CD14-positive monocyte (primary cell): ENCODE measurements at regions not wholly inside any gene's neighbourhood (a gene's known extent, or its start where the extent isn't known, plus 50 kb on each side); places are given as distances from the start of the nearest gene placed in this dataset.

Experiments
- DNase-seq, 3 donors: peaks; one replicate each; pipeline ENCODE4 v3.0.0-alpha.2; 2011 to 2022
- H2AFZ ChIP-seq: 2 replicates; pipeline ENCODE4 v1.6.0; 2012; ENCODE audit warnings: mild to moderate bottlenecking, low read depth, low read length, inconsistent platforms; ENCODE audit not compliant: insufficient read depth, poor library complexity, severe bottlenecking
- H3K27ac ChIP-seq, 2 donors: 1 replicate in 1 of 2; 2 replicates in 1 of 2; pipeline ENCODE4 v1.5.1; 2012 to 2013; ENCODE audit warnings: low read length in 2 of 2, control low read depth in 1 of 2, inconsistent platforms in 1 of 2, low read depth in 1 of 2, mild to moderate bottlenecking in 1 of 2
- H3K27me3 ChIP-seq, 2 donors: one replicate each; pipeline versions ENCODE4 v1.6.0 to v1.6.1; 2011 to 2013; ENCODE audit warnings: low read length in 2 of 2; ENCODE audit not compliant: control insufficient read depth in 2 of 2, insufficient read depth in 2 of 2
- H3K36me3 ChIP-seq, 2 donors: replicated peaks in 1 of 2; 1 replicate in 1 of 2; 2 replicates in 1 of 2; pipeline versions ENCODE4 v1.5.1 to v1.6.1; 2012 to 2013; ENCODE audit warnings: low read length in 2 of 2, control low read depth in 1 of 2, inconsistent platforms in 1 of 2, mild to moderate bottlenecking in 1 of 2; ENCODE audit not compliant: insufficient read depth in 2 of 2, control insufficient read depth in 1 of 2
- H3K4me1 ChIP-seq, 2 donors: 1 replicate in 1 of 2; 2 replicates in 1 of 2; pipeline versions ENCODE4 v1.5.1 to v1.6.1; 2012 to 2013; ENCODE audit warnings: low read length in 2 of 2, control low read depth in 1 of 2, inconsistent platforms in 1 of 2, mild to moderate bottlenecking in 1 of 2, moderate library complexity in 1 of 2; ENCODE audit not compliant: insufficient read depth in 2 of 2, control insufficient read depth in 1 of 2
- H3K4me2 ChIP-seq: replicated peaks from 2 replicates; pipeline ENCODE3; 2012; ENCODE audit warnings: low read length, moderate library complexity, mild to moderate bottlenecking; ENCODE audit not compliant: poor library complexity, severe bottlenecking; ENCODE audit errors: extremely low read depth
- H3K4me3 ChIP-seq, 3 experiments: fragments of 200-600 bp in 1 of 3; sonication (generic) in 1 of 3; replicated peaks in 1 of 3; 1 replicate in 2 of 3; 2 replicates in 1 of 3; pipeline ENCODE4 v1.5.1; 2011 to 2013; ENCODE audit warnings: low read length in 3 of 3, mild to moderate bottlenecking in 3 of 3, control low read depth in 2 of 3, low read depth in 2 of 3, inconsistent platforms in 1 of 3, moderate library complexity in 1 of 3
- H3K79me2 ChIP-seq: 2 replicates; pipeline ENCODE4 v1.6.0; 2012; ENCODE audit warnings: mild to moderate bottlenecking, control low read depth, inconsistent platforms, low read length, moderate library complexity; ENCODE audit not compliant: insufficient read depth
- H3K9ac ChIP-seq: 2 replicates; pipeline ENCODE4 v1.6.0; 2017; ENCODE audit warnings: low read length, mild to moderate bottlenecking; ENCODE audit not compliant: insufficient read depth, poor library complexity, severe bottlenecking
- H3K9me3 ChIP-seq, 2 donors: replicated peaks in 1 of 2; 1 replicate in 1 of 2; 2 replicates in 1 of 2; pipeline versions ENCODE4 v1.5.1 to v1.6.1; 2012 to 2013; ENCODE audit warnings: low read length in 2 of 2, control low read depth in 1 of 2; ENCODE audit not compliant: control insufficient read depth in 1 of 2, insufficient read depth in 1 of 2
- H4K20me1 ChIP-seq: 2 replicates; pipeline ENCODE4 v1.6.0; 2012; ENCODE audit warnings: mild to moderate bottlenecking, low read length, control low read depth, moderate library complexity; ENCODE audit not compliant: insufficient read depth
- H3K27ac Mint-ChIP-seq, 7 donors: one replicate each; pipeline ENCODE4 v1.8.0; 2020; ENCODE audit warnings: mild to moderate bottlenecking in 7 of 7, mixed read lengths in 7 of 7, moderate library complexity in 6 of 7, inconsistent platforms in 2 of 7
- H3K27me3 Mint-ChIP-seq, 3 donors: one replicate each; pipeline ENCODE4 v1.8.0; 2021 to 2022; ENCODE audit warnings: low read depth in 3 of 3, mild to moderate bottlenecking in 3 of 3, mixed read lengths in 3 of 3, moderate library complexity in 3 of 3, inconsistent platforms in 1 of 3
- H3K36me3 Mint-ChIP-seq, 2 donors: one replicate each; pipeline ENCODE4 v1.8.0; 2020; ENCODE audit warnings: mixed read lengths in 2 of 2, inconsistent platforms in 1 of 2, mild to moderate bottlenecking in 1 of 2
- H3K4me1 Mint-ChIP-seq: one replicate; pipeline ENCODE4 v1.8.0; 2020; ENCODE audit warnings: mild to moderate bottlenecking, mixed read lengths
- H3K4me3 Mint-ChIP-seq, 2 donors: one replicate each; pipeline ENCODE4 v1.8.0; 2020; ENCODE audit warnings: mild to moderate bottlenecking in 2 of 2, mixed read lengths in 2 of 2, moderate library complexity in 1 of 2
- H3K9me3 Mint-ChIP-seq, 7 donors: one replicate each; pipeline ENCODE4 v1.8.0; 2020 to 2022; ENCODE audit warnings: mixed read lengths in 7 of 7, mild to moderate bottlenecking in 6 of 7, moderate library complexity in 6 of 7, inconsistent platforms in 2 of 7
- CTCF ChIP-seq: fragments of 200-600 bp; IDR thresholded peaks from one replicate; pipeline ENCODE4 v1.8.0; 2022; ENCODE audit warnings: antibody characterized with exemption, mild to moderate bottlenecking
- WGBS: methylation state at CpG from one replicate; pipeline ENCODE4 v1.1.5; 2013; ENCODE audit warnings: missing lambda C conversion rate; ENCODE audit not compliant: insufficient coverage; 5-methylcytosine and 5-hydroxymethylcytosine counted together
- intact Hi-C, 2 donors: fragments of 100-400 bp; cut with micrococcal nuclease; formaldehyde crosslinking; loops; one replicate each; pipeline versions ENCODE4 v1.15.0 to v1.15.1; 2023

DNA sequence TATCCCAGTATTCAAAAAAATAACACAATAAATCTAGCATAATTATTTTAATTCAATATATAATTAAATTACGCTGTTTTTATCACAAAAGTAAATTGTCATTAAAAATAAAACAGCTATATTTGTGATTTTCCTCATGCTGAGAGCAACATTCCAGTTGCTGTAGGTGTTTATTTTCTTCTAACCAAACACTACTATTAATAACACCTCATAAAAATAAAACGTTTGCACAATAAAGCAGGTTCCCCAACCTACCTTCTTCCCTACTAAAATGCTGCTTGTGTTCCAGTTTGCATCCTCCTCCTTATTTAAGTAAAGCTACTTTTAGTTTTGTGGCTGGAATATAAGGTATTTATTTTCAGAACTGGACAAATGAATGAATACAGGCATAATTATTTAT is 108.2 kb upstream of the LGSN start:
- H3K4me3 ChIP-seq, result no peak overlapping the region
- no peak for DNase-seq
- no peak overlapping the region for H3K27ac ChIP-seq
- no peak overlapping the region for H3K9ac ChIP-seq
- H3K4me1 ChIP-seq, result no peaks in the 10 kb centered on the region
- H3K4me1 Mint-ChIP-seq, result no peaks in the 10 kb centered on the region
- no peak overlapping the region for H2AFZ ChIP-seq
- H4K20me1 ChIP-seq, result no peaks in the 10 kb centered on the region
- H3K4me3 Mint-ChIP-seq, result no peak overlapping the region
- H3K27ac Mint-ChIP-seq, result no peak overlapping the region
- H3K9me3 ChIP-seq, result no peaks in the 10 kb centered on the region
- H3K27me3 Mint-ChIP-seq, result peaks cover 8 to 10% (median 8%) of the 10 kb centered on the region in 3 donors
- H3K79me2 ChIP-seq, result no peaks in the 10 kb centered on the region
- no peaks in the 10 kb centered on the region for H3K36me3 ChIP-seq
- TF ChIP-seq CTCF, result no peak
- no peaks in the 10 kb centered on the region for H3K36me3 Mint-ChIP-seq
- H3K27me3 ChIP-seq, result no peaks in the 10 kb centered on the region
- WGBS, result no CpG with 5 or more reads among the region's 2 CpGs
- H3K9me3 Mint-ChIP-seq, result peaks cover 0 to 9% (median 3%) of the 10 kb centered on the region in 7 donors
- intact Hi-C loops, result no loop called here
- H3K4me2 ChIP-seq, result no peak overlapping the region

- Histone ChIP-seq H4K20me1 (no peaks in the 10 kb centered on the region), H3K4me3 (no peak overlapping the region), H2AFZ (no peak overlapping the region), H3K27me3 (no peaks in the 10 kb centered on the region), H3K9ac (no peak overlapping the region), H3K9me3 (no peaks in the 10 kb centered on the region), H3K79me2 (no peaks in the 10 kb centered on the region), H3K36me3 (no peaks in the 10 kb centered on the region), H3K4me2 (no peak overlapping the region), H3K27ac (no peak overlapping the region), H3K4me1 (no peaks in the 10 kb centered on the region)
- Mint-ChIP-seq H3K27ac (no peak overlapping the region), H3K36me3 (no peaks in the 10 kb centered on the region), H3K9me3 (peaks cover 0 to 5% (median 0%) of the 10 kb centered on the region in 7 donors), H3K4me1 (no peaks in the 10 kb centered on the region), H3K27me3 (peaks cover 7 to 9% (median 8%) of the 10 kb centered on the region in 3 donors), H3K4me3 (no peak overlapping the region)
- no peak for TF ChIP-seq CTCF
- no peak for DNase-seq
- intact Hi-C loops, result no loop called here
- 67% methylated on average over 1 of the region's 2 CpGs for WGBS
Observed at GRCh38 chr6:63430985-63431519, 111.3 kb upstream of the LGSN start.
